WTC11 (cell line): ENCODE measurements at regions not wholly inside any gene's neighbourhood (a gene's known extent, or its start where the extent isn't known, plus 50 kb on each side); places are given as distances from the start of the nearest gene placed in this dataset.

Source experiments
- ELF4 ChIP-seq: sonication (generic); formaldehyde crosslinking; IDR thresholded peaks from 2 replicates; pipeline ENCODE4 v1.8.1; 2022; ENCODE audit warnings: low read depth, mild to moderate bottlenecking, moderate library complexity, missing genetic modification reagents
- ESRRA ChIP-seq: sonication (generic); formaldehyde crosslinking; IDR thresholded peaks from 2 replicates; pipeline ENCODE4 v1.8.1; 2022; ENCODE audit warnings: mild to moderate bottlenecking, missing genetic modification reagents, borderline replicate concordance
- IRF2 ChIP-seq: sonication (generic); formaldehyde crosslinking; IDR thresholded peaks from 2 replicates; pipeline ENCODE4 v1.8.0; 2022; ENCODE audit warnings: low read depth, missing genetic modification reagents, borderline replicate concordance
- RELA ChIP-seq: sonication (generic); formaldehyde crosslinking; IDR thresholded peaks from 2 replicates; pipeline ENCODE4 v1.8.1; 2022; ENCODE audit warnings: missing genetic modification reagents, mild to moderate bottlenecking, borderline replicate concordance
- ZBTB21 ChIP-seq: sonication (generic); formaldehyde crosslinking; IDR thresholded peaks from 2 replicates; pipeline ENCODE4 v1.8.1; 2023; ENCODE audit warnings: mild to moderate bottlenecking, missing genetic modification reagents, borderline replicate concordance
- TF ChIP-seq, protein P1 (sequence below): sonication (generic); formaldehyde crosslinking; IDR thresholded peaks from 2 replicates; pipeline ENCODE4 v1.8.0; 2022; ENCODE audit warnings: missing genetic modification reagents
- TF ChIP-seq, protein P2 (sequence below): fragments of 200-600 bp; IDR thresholded peaks from 2 replicates; pipeline ENCODE4 v1.8.0; 2022; ENCODE audit warnings: antibody characterized with exemption

DNA sequence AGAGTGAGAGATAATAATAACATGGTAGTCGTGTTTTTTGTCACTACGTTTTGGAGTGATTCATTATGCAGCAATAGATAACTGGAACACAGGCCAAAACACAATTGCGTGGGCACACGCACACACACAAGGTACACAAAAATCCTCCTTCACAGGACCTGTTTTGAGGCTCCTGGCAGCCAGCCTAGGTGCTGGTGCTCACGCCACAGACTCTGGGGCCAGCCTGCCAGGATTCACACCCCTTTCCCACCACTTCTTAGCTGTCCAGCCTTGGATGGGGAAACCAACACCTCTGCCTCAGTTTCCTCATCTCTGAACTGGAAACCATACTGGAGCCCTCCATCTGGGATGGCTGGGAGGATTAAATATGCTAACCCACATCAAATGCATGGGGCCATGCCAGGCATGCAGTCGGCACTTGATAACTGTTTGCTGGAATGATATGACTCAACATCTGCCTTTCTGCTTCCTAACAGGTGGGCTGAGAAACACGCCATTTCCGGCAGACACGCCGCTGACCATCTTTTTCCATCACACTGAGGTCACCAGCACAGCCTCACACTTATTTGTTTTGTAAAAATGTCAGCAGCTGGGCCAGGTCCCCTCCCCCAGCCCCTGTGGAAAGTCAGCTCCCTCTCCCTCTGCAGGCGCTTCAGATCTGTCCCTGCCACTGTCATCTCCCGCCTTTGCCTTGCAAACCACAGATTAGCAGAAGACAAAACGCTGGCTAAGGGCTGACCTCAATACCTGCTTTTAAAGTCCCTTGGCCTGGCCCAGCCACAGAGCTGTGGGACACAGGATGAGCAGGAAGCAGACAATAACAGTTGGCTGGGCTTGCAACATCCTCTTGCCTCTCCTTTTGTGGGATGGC, 237.5 kb downstream of the BCOR start:
- TF ChIP-seq, protein P1, sequence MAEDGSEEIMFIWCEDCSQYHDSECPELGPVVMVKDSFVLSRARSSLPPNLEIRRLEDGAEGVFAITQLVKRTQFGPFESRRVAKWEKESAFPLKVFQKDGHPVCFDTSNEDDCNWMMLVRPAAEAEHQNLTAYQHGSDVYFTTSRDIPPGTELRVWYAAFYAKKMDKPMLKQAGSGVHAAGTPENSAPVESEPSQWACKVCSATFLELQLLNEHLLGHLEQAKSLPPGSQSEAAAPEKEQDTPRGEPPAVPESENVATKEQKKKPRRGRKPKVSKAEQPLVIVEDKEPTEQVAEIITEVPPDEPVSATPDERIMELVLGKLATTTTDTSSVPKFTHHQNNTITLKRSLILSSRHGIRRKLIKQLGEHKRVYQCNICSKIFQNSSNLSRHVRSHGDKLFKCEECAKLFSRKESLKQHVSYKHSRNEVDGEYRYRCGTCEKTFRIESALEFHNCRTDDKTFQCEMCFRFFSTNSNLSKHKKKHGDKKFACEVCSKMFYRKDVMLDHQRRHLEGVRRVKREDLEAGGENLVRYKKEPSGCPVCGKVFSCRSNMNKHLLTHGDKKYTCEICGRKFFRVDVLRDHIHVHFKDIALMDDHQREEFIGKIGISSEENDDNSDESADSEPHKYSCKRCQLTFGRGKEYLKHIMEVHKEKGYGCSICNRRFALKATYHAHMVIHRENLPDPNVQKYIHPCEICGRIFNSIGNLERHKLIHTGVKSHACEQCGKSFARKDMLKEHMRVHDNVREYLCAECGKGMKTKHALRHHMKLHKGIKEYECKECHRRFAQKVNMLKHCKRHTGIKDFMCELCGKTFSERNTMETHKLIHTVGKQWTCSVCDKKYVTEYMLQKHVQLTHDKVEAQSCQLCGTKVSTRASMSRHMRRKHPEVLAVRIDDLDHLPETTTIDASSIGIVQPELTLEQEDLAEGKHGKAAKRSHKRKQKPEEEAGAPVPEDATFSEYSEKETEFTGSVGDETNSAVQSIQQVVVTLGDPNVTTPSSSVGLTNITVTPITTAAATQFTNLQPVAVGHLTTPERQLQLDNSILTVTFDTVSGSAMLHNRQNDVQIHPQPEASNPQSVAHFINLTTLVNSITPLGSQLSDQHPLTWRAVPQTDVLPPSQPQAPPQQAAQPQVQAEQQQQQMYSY (CRISPR knock-in tag) = no peak
- TF ChIP-seq ESRRA (CRISPR knock-in tag) (no peak), ELF4 (CRISPR knock-in tag) (no peak), ZBTB21 (CRISPR knock-in tag) (no peak), IRF2 (CRISPR knock-in tag) (no peak), RELA (CRISPR knock-in tag) (no peak)
- TF ChIP-seq, protein P2, sequence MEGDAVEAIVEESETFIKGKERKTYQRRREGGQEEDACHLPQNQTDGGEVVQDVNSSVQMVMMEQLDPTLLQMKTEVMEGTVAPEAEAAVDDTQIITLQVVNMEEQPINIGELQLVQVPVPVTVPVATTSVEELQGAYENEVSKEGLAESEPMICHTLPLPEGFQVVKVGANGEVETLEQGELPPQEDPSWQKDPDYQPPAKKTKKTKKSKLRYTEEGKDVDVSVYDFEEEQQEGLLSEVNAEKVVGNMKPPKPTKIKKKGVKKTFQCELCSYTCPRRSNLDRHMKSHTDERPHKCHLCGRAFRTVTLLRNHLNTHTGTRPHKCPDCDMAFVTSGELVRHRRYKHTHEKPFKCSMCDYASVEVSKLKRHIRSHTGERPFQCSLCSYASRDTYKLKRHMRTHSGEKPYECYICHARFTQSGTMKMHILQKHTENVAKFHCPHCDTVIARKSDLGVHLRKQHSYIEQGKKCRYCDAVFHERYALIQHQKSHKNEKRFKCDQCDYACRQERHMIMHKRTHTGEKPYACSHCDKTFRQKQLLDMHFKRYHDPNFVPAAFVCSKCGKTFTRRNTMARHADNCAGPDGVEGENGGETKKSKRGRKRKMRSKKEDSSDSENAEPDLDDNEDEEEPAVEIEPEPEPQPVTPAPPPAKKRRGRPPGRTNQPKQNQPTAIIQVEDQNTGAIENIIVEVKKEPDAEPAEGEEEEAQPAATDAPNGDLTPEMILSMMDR = no peak
